Mammary epithelial cell (primary cell): ENCODE measurements at regions not wholly inside any gene's neighbourhood (a gene's known extent, or its start where the extent isn't known, plus 50 kb on each side); places are given as distances from the start of the nearest gene placed in this dataset.

Experiments used
- EZH2 ChIP-seq: IDR thresholded peaks from 2 replicates; pipeline ENCODE4 v1.6.1; 2012; ENCODE audit warnings: low read length, inconsistent platforms, borderline replicate concordance
- TF ChIP-seq, protein P1 (sequence below), 2 donors: IDR thresholded peaks in 1 of 2; conservative IDR thresholded peaks in 1 of 2; 2 replicates each; pipeline ENCODE4 v1.5.1; 2011 to 2012; ENCODE audit warnings: inconsistent platforms in 2 of 2, low read length in 2 of 2, mild to moderate bottlenecking in 2 of 2, control low read depth in 1 of 2, low read depth in 1 of 2; ENCODE audit not compliant: insufficient read depth in 1 of 2; ENCODE audit errors: extremely low read depth in 1 of 2

DNA sequence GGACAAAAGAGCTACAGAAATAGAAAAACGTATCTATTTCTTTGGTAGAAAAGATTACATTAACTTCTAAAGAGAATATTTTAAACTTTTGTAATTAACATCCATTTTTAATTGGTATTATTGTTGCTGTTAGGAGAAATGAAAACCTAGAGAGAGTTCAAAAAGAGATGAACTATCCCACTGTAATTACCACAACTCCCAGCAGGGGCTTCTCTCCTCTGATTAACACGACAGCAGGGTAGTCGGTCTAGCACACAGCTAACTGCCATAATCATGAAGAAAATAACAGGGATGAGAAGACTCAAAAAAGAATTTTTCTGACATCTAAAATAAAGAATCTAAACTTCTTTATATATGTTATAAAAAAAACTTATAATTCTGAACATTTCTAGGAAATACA lies 86.2 kb upstream of the CDH9 start:
- no peak for TF ChIP-seq EZH2
- TF ChIP-seq, protein P1, sequence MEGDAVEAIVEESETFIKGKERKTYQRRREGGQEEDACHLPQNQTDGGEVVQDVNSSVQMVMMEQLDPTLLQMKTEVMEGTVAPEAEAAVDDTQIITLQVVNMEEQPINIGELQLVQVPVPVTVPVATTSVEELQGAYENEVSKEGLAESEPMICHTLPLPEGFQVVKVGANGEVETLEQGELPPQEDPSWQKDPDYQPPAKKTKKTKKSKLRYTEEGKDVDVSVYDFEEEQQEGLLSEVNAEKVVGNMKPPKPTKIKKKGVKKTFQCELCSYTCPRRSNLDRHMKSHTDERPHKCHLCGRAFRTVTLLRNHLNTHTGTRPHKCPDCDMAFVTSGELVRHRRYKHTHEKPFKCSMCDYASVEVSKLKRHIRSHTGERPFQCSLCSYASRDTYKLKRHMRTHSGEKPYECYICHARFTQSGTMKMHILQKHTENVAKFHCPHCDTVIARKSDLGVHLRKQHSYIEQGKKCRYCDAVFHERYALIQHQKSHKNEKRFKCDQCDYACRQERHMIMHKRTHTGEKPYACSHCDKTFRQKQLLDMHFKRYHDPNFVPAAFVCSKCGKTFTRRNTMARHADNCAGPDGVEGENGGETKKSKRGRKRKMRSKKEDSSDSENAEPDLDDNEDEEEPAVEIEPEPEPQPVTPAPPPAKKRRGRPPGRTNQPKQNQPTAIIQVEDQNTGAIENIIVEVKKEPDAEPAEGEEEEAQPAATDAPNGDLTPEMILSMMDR (conservative IDR thresholded peaks at IDR 0.05 in 1 of 2, IDR thresholded peaks at IDR 0.05 in 1 of 2; ENCODE audit: extremely low read depth in 1 of 2, insufficient read depth in 1 of 2, low read depth in 1 of 2, low read length in 2 of 2), result peak; percentile 39 to 64
